Suprapubic skin (tissue), 3 donors: ENCODE measurements at regions not wholly inside any gene's neighbourhood (a gene's known extent, or its start where the extent isn't known, plus 50 kb on each side); places are given as distances from the start of the nearest gene placed in this dataset.

ENCODE experiments used
- CTCF ChIP-seq, 2 donors: fragments of 200-600 bp in 1 of 2; fragments of 450-650 bp in 1 of 2; sonication (generic) in 1 of 2; IDR thresholded peaks; one replicate each; pipeline ENCODE4 v1.5.1; 2016 to 2019; ENCODE audit warnings: antibody characterized with exemption in 2 of 2, mild to moderate bottlenecking in 1 of 2, moderate library complexity in 1 of 2
- POLR2A ChIP-seq, 2 donors: fragments of 450-650 bp; IDR thresholded peaks; one replicate each; pipeline ENCODE4 v1.6.1; 2017; ENCODE audit warnings: antibody characterized with exemption in 2 of 2, mild to moderate bottlenecking in 2 of 2, moderate library complexity in 2 of 2

GRCh38 chr13:72489751-72490150, 237.7 kb downstream of the MZT1 start:
- no peak for TF ChIP-seq POLR2A (IDR thresholded peaks at IDR 0.05)
- no peak for TF ChIP-seq CTCF (IDR thresholded peaks at IDR 0.05)
